Karpas-422 (cell line): ENCODE measurements at regions not wholly inside any gene's neighbourhood (a gene's known extent, or its start where the extent isn't known, plus 50 kb on each side); places are given as distances from the start of the nearest gene placed in this dataset.

Experiments used
- DNase-seq: peaks from one replicate; pipeline ENCODE4 v3.0.0-alpha.2; 2015
- H2AFZ ChIP-seq: fragments of 200-600 bp; sonication (generic); 2 replicates; pipeline ENCODE4 v1.6.1; 2014; ENCODE audit warnings: antibody characterized with exemption, low read length, mixed read lengths
- H3K27ac ChIP-seq: fragments of 200-600 bp; sonication (generic); 2 replicates; pipeline ENCODE4 v1.5.1; 2014; ENCODE audit warnings: mild to moderate bottlenecking, low read length, moderate library complexity
- H3K27me3 ChIP-seq: fragments of 200-600 bp; sonication (generic); 2 replicates; pipeline ENCODE4 v1.6.1; 2014; ENCODE audit warnings: low read length, mixed read lengths
- H3K36me3 ChIP-seq: fragments of 200-600 bp; sonication (generic); 2 replicates; pipeline ENCODE4 v1.6.1; 2014; ENCODE audit warnings: low read length, mixed read lengths; ENCODE audit not compliant: insufficient read depth
- H3K4me1 ChIP-seq: fragments of 200-600 bp; sonication (generic); 2 replicates; pipeline ENCODE4 v1.6.1; 2014; ENCODE audit warnings: mild to moderate bottlenecking, low read length, mixed read lengths
- H3K4me2 ChIP-seq: fragments of 200-600 bp; sonication (generic); 2 replicates; pipeline ENCODE4 v1.6.1; 2014; ENCODE audit warnings: low read length, low read depth, mild to moderate bottlenecking; ENCODE audit not compliant: poor library complexity, severe bottlenecking
- H3K4me3 ChIP-seq: fragments of 200-600 bp; sonication (generic); 2 replicates; pipeline ENCODE4 v1.5.1; 2014; ENCODE audit warnings: mild to moderate bottlenecking, antibody characterized with exemption, low read length, mixed read lengths
- H3K79me2 ChIP-seq: fragments of 200-600 bp; sonication (generic); 2 replicates; pipeline ENCODE4 v1.6.1; 2014; ENCODE audit warnings: mild to moderate bottlenecking, low read length, mixed read lengths
- H3K9ac ChIP-seq: fragments of 200-600 bp; sonication (generic); 2 replicates; pipeline ENCODE4 v1.6.0; 2014; ENCODE audit warnings: low read length
- H3K9me2 ChIP-seq: fragments of 200-600 bp; sonication (generic), shearing (Covaris generic); replicated peaks from 2 replicates; pipeline ENCODE4 v1.6.0; 2014; ENCODE audit warnings: mild to moderate bottlenecking, low read length, moderate library complexity; ENCODE audit not compliant: insufficient read depth
- H3K9me3 ChIP-seq: fragments of 300-700, 200-600 bp; sonication (generic); 2 replicates; pipeline ENCODE4 v1.6.1; 2014; ENCODE audit warnings: low read length, mixed read lengths
- H4K20me1 ChIP-seq: fragments of 200-600 bp; sonication (generic); 2 replicates; pipeline ENCODE4 v1.6.1; 2014; ENCODE audit warnings: mild to moderate bottlenecking, antibody characterized with exemption, low read length, low read depth; ENCODE audit not compliant: insufficient read depth

DNA sequence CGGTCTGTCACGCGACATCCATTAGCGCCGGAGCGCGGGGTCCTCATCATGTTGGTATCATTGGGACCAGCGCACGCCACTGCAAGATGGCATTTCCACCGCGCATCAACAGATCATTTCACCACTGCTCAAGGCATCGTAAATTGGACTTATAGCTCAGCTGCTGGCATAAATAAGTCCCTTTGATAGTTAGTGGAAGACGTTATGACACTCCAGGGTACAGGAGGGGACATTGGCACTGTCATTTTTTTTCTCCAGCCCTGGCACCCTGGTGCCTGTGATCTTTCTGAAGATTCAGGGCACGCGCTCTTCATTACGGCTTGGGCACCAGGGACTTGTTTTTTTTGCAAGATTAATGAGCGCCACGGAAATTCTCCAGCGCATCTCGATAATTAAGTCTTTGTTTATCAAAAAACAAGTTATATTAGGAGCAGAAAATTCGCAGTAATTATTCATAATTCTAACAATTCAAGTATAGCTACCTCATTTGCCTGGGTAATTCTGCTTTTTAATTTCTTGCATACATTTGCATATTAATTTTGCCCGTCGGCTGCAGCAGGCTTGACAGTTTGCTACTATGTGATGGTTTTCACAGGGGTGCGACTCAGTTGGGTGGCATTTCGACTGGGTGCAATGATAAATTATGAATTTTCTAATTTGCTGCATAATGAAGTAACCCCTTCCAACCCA, 167.7 kb downstream of the VRK1 start:
- no peaks in the 10 kb centered on the region for H4K20me1 ChIP-seq
- no peak overlapping the region for H3K27ac ChIP-seq
- H3K79me2 ChIP-seq = no peaks in the 10 kb centered on the region
- H3K4me1 ChIP-seq = peaks cover 53% of the 10 kb centered on the region
- no peaks in the 10 kb centered on the region for H3K27me3 ChIP-seq
- no peaks in the 10 kb centered on the region for H3K36me3 ChIP-seq
- no peaks in the 10 kb centered on the region for H3K9me3 ChIP-seq
- H3K4me2 ChIP-seq = no peak overlapping the region
- no peak overlapping the region for H3K9ac ChIP-seq
- DNase-seq = no peak
- no peak overlapping the region for H2AFZ ChIP-seq
- no peaks in the 10 kb centered on the region for H3K9me2 ChIP-seq
- H3K4me3 ChIP-seq = no peak overlapping the region

DNA sequence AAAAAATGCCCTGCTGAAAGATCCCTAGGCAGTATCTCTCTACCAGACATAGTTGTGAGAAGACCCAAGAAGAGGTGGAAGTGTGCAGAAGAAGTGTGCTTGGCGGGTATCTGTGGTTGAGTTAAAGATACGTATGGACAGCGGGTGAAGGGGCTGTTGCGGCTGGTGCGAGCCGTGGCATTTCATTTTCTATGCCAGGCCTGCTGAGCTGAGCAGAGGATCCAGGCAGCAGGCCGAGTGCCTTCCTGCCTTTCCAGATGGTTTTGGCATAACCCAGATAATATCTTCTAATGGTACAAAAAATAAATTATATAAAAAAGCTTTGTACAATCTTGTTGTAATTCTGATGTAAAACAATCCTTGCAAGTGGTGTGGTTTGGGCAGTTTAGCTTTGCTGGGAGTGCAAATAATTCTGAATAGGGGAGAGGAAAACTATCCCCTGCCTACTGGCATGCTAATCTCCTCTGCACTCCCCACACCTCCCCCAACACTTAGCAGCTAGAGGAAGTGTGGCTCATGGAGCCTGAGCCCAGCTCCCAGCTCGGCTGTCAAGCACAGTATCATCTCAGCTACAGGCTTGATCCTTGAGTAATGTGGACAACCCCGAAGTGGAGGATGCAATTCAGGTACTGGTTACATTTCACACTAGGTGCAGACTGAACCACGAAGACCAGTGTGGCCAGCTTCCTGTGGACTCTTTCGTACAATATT, 168.9 kb downstream of the VRK1 start:
- Histone ChIP-seq H3K27ac (0 out of 2 replicates have a peak overlapping the region, but pooled peaks have one; percentile 18), H4K20me1 (no peaks in the 10 kb centered on the region), H3K79me2 (no peaks in the 10 kb centered on the region), H3K4me1 (peaks cover 45% of the 10 kb centered on the region), H3K4me3 (no peak overlapping the region), H3K4me2 (peak overlapping the region; percentile 4), H3K9ac (no peak overlapping the region), H2AFZ (peak overlapping the region; percentile 32; the same call in 1 of the 2 replicates), H3K36me3 (no peaks in the 10 kb centered on the region), H3K9me3 (no peaks in the 10 kb centered on the region), H3K9me2 (no peaks in the 10 kb centered on the region), H3K27me3 (no peaks in the 10 kb centered on the region)
- peak; percentile 66 for DNase-seq

DNA sequence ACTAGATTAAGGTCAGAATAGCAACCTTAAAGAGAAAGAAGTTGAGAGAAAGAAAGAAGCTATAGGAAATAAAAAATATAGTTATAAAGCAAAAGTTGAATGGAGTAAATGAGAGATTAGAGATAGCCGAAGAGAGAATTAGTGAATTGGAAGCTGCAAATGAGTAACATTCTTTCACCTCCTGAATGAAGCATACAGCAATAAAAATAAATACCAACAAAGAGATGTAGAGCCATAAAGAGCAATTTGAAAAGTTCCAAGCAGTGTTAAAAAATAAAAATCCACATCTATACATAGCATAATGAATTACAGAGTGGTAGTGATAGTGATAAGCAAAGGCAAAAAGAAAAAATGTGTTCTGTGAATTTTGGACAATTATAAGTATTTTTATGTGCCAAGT, 177.9 kb downstream of the VRK1 start:
- H3K27ac ChIP-seq = no peak overlapping the region
- H3K4me2 ChIP-seq = no peak overlapping the region
- H3K4me3 ChIP-seq = no peak overlapping the region
- peaks cover 14% of the 10 kb centered on the region for H3K36me3 ChIP-seq
- no peaks in the 10 kb centered on the region for H3K4me1 ChIP-seq
- no peak overlapping the region for H3K9ac ChIP-seq
- no peaks in the 10 kb centered on the region for H4K20me1 ChIP-seq
- peaks cover 15% of the 10 kb centered on the region for H3K9me3 ChIP-seq
- no peaks in the 10 kb centered on the region for H3K79me2 ChIP-seq
- DNase-seq = no peak
- H3K27me3 ChIP-seq = no peaks in the 10 kb centered on the region
- H3K9me2 ChIP-seq = no peaks in the 10 kb centered on the region
- no peak overlapping the region for H2AFZ ChIP-seq

DNA sequence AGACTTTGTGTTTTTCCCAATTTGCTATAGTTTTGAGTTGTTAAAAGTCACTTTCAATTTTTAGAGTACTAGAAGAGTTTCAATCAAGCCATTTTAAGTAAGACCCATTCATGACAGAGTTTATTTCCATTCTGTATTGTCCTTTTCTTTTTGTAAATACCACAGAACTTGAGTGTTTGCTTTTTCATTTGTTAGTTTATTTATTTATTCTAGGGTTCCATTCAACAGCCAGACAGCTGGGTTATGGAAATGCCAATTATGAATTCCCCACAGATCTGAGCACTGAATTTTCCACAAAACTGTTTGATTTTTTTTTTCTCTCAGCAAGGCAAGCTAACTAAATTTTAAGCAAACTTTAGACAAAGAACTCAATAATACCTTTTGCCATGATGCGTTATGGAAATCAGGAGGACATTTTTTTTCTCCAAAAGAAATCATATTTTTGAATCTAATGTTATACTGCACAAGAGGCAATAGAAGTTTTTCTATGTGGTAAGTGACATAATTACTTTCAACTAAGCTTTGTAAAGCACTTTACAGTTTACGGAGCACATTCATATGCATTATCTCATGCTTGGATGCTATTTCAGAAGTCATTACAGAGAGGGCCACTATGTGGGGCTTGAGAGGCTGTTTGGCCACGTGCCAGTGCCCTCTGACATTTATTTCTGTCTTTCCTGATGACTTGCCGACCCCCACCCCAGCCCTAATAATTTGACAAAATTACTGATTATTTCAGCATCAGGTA, 181.5 kb downstream of the VRK1 start:
- Histone ChIP-seq H4K20me1 (no peaks in the 10 kb centered on the region), H3K9ac (no peak overlapping the region), H3K4me2 (no peak overlapping the region), H3K4me1 (peaks cover 7% of the 10 kb centered on the region), H3K9me3 (peaks cover 13% of the 10 kb centered on the region), H3K36me3 (peaks cover 14% of the 10 kb centered on the region), H3K4me3 (no peak overlapping the region), H2AFZ (no peak overlapping the region), H3K79me2 (no peaks in the 10 kb centered on the region), H3K27ac (no peak overlapping the region), H3K27me3 (no peaks in the 10 kb centered on the region), H3K9me2 (no peaks in the 10 kb centered on the region)
- DNase-seq = no peak

DNA sequence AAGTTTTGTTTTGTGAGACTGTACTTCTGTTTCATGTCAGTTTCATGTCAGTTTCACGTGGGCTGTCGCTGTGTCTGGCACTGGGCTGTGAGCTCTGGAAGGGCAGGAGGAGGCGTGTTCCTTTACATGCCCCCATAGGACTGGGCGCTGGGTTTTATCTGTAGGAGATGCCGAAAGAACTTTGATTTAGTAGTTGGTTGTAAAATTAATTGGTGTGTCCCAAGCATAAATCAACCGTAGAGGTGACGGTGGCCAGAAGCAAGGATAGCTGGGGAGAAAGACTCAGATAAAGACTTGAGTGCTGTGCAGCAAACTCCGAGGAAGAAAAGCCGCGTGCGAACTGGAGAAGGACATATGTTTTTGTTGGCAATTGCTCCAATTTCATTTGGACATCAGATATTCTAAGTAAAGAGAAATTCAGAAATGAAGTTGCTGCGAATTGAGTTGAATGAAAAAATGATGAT, 182.5 kb downstream of the VRK1 start:
- Histone ChIP-seq H2AFZ (no peak overlapping the region), H3K27me3 (no peaks in the 10 kb centered on the region), H3K9me3 (peaks cover 6% of the 10 kb centered on the region; the same call in 1 of the 2 replicates), H3K36me3 (peaks cover 8% of the 10 kb centered on the region), H3K4me2 (no peak overlapping the region), H3K79me2 (no peaks in the 10 kb centered on the region), H3K4me1 (peaks cover 9% of the 10 kb centered on the region), H3K4me3 (no peak overlapping the region), H3K27ac (no peak overlapping the region), H3K9me2 (no peaks in the 10 kb centered on the region), H4K20me1 (no peaks in the 10 kb centered on the region), H3K9ac (no peak overlapping the region)
- DNase-seq = no peak

DNA sequence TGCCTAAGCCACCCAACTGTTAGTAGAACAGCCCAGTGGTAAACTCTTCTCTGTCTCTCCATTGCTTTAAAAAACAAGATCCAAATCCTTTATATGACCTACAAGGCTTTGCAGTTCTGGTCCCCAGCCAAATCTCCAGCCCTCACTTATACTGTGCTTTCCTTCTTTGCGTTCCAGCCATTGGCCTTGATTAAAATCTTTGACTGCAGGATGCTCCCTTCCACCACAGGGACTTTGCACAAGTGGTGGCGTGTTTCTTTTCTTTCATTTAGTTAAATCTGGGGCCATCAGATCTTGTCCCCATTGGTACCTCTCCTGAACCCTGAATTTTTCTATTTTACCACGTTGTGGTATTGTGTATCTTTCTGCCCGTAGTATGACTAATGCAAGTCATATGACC, 183.7 kb downstream of the VRK1 start:
- Histone ChIP-seq H3K9me2 (no peaks in the 10 kb centered on the region), H3K27me3 (no peaks in the 10 kb centered on the region), H3K4me3 (no peak overlapping the region), H3K27ac (no peak overlapping the region), H3K79me2 (no peaks in the 10 kb centered on the region), H3K9ac (no peak overlapping the region), H3K4me2 (no peak overlapping the region), H3K9me3 (no peaks in the 10 kb centered on the region), H3K36me3 (no peaks in the 10 kb centered on the region), H4K20me1 (no peaks in the 10 kb centered on the region), H2AFZ (no peak overlapping the region), H3K4me1 (peaks cover 21% of the 10 kb centered on the region)
- no peak for DNase-seq

DNA sequence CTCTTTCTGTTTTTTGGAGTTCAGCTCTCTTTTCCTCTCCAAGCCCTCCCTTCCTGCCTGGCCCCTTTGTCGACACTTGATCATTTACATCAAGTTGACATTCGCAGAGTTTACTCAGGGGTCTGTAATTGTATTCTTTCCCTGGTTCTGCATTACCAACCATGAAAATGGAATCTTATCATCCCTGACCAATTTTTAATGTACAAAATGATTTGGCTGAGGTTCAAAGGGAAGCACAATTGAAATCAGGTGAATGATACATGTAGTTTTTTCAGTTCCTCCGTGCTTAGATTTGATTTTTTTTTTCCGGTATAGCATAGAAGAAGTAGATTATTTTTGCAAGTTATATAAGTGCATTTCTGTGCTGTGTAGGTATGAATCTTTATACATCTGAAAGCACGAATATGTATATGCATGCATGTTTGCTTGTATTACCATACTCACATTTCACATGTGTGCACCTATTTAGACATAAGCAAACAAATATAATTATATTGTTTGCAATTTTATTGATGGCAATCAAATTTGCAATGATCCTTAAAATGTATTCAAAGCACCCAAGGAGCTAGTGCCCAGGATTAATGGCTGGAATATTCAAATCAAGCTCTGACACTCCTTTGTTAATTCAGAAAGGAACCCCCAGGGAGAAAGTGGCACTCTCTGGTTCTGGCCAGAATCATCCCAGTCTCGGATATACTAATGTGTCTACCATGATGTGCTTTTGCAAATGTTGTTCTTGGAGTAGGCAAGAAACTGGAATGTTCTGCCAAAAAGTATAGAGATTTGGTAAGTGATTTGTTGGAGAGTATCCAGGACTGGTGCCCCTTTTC, 189.3 kb downstream of the VRK1 start:
- Histone ChIP-seq H2AFZ (0 out of 2 replicates have a peak overlapping the region, but pooled peaks have one; percentile 3), H3K9me3 (no peaks in the 10 kb centered on the region; the same call in 1 of the 2 replicates), H3K27me3 (no peaks in the 10 kb centered on the region), H3K36me3 (no peaks in the 10 kb centered on the region; the same call in 1 of the 2 replicates), H3K9me2 (no peaks in the 10 kb centered on the region), H3K79me2 (no peaks in the 10 kb centered on the region), H3K9ac (peak overlapping the region; percentile 74), H3K4me2 (peak overlapping the region; percentile 77), H3K4me1 (peaks cover 78% of the 10 kb centered on the region), H4K20me1 (no peaks in the 10 kb centered on the region), H3K27ac (peak overlapping the region; percentile 98), H3K4me3 (peak overlapping the region; percentile 45)
- DNase-seq = peak; percentile 92
